Neuron (in vitro differentiated cells): ENCODE measurements at regions not wholly inside any gene's neighbourhood (a gene's known extent, or its start where the extent isn't known, plus 50 kb on each side); places are given as distances from the start of the nearest gene placed in this dataset.

Source experiments
- H2AFZ ChIP-seq: one replicate; pipeline ENCODE4 v1.6.1; 2013; ENCODE audit warnings: low read depth, mild to moderate bottlenecking, inconsistent platforms, low read length, moderate library complexity
- H3K27me3 ChIP-seq: one replicate; pipeline ENCODE4 v1.6.1; 2013; ENCODE audit warnings: low read length; ENCODE audit not compliant: insufficient read depth
- H3K36me3 ChIP-seq: one replicate; pipeline ENCODE4 v1.6.1; 2013; ENCODE audit warnings: low read length; ENCODE audit not compliant: insufficient read depth
- H3K4me1 ChIP-seq: one replicate; pipeline ENCODE4 v1.6.1; 2013; ENCODE audit warnings: low read length; ENCODE audit not compliant: insufficient read depth
- H3K4me3 ChIP-seq: 2 replicates; pipeline ENCODE4 v1.5.1; 2013; ENCODE audit warnings: mild to moderate bottlenecking, low read length, moderate library complexity
- H3K9me3 ChIP-seq: one replicate; pipeline ENCODE4 v1.6.1; 2013; ENCODE audit warnings: low read length

GRCh38 chr13:65875031-65875430 lies 1355.1 kb downstream of the PCDH9 start:
- Histone ChIP-seq H3K4me1 (no peaks in the 10 kb centered on the region), H3K27me3 (no peaks in the 10 kb centered on the region), H3K36me3 (no peaks in the 10 kb centered on the region), H3K4me3 (no peak overlapping the region), H3K9me3 (no peaks in the 10 kb centered on the region), H2AFZ (no peak overlapping the region)

DNA sequence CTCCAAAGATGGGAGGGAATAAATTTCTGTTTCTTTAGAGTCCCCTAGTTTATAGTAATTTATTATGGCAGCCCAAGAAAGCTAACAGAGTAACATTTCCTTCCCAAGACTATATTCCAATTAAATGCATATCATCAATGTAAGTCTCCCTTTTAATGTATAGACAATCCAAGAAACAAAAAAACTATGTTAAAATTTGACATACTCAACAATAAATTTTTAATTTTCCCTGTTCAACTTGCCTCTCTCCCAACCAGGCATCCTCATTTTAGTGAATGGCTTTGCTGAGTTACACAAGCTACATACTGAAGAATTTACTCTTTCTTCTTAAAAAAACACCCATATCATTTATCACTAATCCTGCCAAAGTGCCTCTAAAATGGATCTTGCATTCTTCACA lies 1357.7 kb downstream of the PCDH9 start:
- Histone ChIP-seq H3K4me1 (no peaks in the 10 kb centered on the region), H3K9me3 (no peaks in the 10 kb centered on the region), H3K4me3 (no peak overlapping the region), H2AFZ (no peak overlapping the region), H3K27me3 (no peaks in the 10 kb centered on the region), H3K36me3 (no peaks in the 10 kb centered on the region)

DNA sequence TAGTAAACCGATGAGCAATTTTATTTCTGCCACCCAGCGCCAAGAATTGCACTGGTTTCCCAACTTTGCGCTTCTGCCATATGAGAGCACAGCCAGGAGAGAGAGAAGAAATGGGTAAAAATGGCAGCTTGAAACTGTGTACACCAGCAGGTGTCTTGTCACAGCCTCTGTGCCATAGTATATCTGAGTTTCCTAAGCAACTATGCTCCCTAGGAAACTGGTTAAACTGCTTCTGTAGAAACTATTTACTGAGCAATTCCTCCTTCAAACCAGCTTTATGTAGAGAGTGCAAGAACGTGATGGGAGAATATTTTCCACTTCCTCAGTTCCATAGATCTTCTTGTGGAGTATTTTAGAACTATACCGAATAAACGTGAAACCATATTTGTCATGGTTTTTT lies 1361.3 kb downstream of the PCDH9 start:
- H3K4me1 ChIP-seq = no peaks in the 10 kb centered on the region
- H3K27me3 ChIP-seq = no peaks in the 10 kb centered on the region
- H3K4me3 ChIP-seq = no peak overlapping the region
- no peaks in the 10 kb centered on the region for H3K9me3 ChIP-seq
- H3K36me3 ChIP-seq = no peaks in the 10 kb centered on the region
- no peak overlapping the region for H2AFZ ChIP-seq

DNA sequence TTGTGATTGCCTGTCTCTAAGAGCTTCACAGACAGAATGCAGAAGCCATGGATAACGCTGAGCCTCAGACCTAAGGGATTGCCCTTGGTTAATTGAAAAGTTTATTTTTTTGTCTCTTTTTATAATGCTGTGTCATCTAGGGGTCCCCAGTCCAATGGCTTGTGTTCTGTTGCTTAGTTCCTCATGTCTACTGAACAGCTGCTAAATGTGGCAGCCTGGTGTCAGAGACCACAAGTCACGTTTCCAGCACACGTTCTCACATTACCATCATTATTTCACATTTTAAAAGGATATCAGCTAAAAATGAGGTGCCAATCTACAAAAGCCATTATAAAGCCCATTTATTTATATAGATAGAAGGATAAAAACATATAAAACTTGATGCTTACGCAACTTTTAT lies 1362.0 kb downstream of the PCDH9 start:
- Histone ChIP-seq H3K4me1 (no peaks in the 10 kb centered on the region), H3K9me3 (no peaks in the 10 kb centered on the region), H2AFZ (no peak overlapping the region), H3K36me3 (no peaks in the 10 kb centered on the region), H3K4me3 (no peak overlapping the region), H3K27me3 (no peaks in the 10 kb centered on the region)

- Histone ChIP-seq H3K9me3 (no peaks in the 10 kb centered on the region), H3K4me3 (no peak overlapping the region), H3K4me1 (no peaks in the 10 kb centered on the region), H3K36me3 (no peaks in the 10 kb centered on the region), H2AFZ (no peak overlapping the region), H3K27me3 (no peaks in the 10 kb centered on the region)
Observed at GRCh38 chr13:65866138-65866537, 1364.0 kb downstream of the PCDH9 start.

DNA sequence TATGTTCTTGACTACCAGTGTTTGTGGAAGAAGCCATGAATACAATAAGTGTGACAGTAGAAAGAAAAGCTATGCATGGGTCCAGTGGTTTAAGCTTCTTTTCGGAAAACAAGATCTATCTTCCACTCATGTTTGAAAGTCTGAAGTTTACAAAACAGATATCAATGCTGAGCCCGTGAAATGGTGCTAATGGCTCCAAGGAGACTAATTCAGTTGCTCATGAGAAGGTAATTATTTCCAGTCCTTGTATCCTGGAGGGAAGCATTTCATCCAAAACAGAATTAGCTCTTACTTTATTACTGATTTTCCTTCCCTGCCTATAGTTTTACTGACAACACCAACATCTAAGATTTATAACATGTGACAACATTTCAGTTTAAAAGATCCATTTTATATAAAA lies 1364.9 kb downstream of the PCDH9 start:
- no peaks in the 10 kb centered on the region for H3K4me1 ChIP-seq
- H3K36me3 ChIP-seq = no peaks in the 10 kb centered on the region
- H3K9me3 ChIP-seq = no peaks in the 10 kb centered on the region
- H3K4me3 ChIP-seq = no peak overlapping the region
- no peaks in the 10 kb centered on the region for H3K27me3 ChIP-seq
- H2AFZ ChIP-seq = no peak overlapping the region

GRCh38 chr13:65864039-65864438 lies 1366.1 kb downstream of the PCDH9 start:
- Histone ChIP-seq H3K27me3 (no peaks in the 10 kb centered on the region), H3K4me3 (no peak overlapping the region), H3K36me3 (no peaks in the 10 kb centered on the region), H3K9me3 (no peaks in the 10 kb centered on the region), H3K4me1 (no peaks in the 10 kb centered on the region), H2AFZ (no peak overlapping the region)

GRCh38 chr13:65860306-65860705 lies 1369.8 kb downstream of the PCDH9 start:
- no peaks in the 10 kb centered on the region for H3K9me3 ChIP-seq
- no peak overlapping the region for H3K4me3 ChIP-seq
- no peak overlapping the region for H2AFZ ChIP-seq
- H3K27me3 ChIP-seq = no peaks in the 10 kb centered on the region
- H3K4me1 ChIP-seq = peaks cover 2% of the 10 kb centered on the region
- H3K36me3 ChIP-seq = no peaks in the 10 kb centered on the region

DNA sequence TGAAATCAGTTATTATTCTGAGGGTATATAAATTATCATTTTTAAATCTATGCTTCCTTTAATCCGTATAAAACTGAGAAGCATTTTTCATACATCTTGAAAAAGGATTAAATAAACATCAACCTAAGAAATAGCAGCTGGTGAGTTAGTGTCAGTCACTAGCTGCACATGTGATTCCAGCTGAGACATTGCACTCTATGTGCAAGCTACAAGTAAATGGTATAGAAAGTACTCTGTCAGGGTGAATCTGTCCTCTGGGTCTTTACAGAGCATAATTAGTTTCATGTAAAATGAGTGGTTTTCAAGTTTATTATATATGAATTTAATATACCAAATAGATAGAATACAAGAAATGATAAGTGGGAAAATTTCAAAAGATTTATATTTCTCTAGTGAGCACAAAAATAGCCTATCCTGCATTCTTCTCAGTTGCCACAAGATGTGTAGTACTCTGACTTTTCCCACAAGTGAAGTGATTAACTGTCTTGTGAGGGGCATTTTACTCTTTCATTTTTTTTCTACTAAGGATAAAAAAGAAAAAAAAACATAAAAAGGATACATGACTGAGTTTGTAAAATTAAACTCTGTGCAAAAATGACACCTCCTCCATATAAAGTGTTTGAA lies 1372.1 kb downstream of the PCDH9 start:
- no peaks in the 10 kb centered on the region for H3K36me3 ChIP-seq
- peaks cover 3% of the 10 kb centered on the region for H3K4me1 ChIP-seq
- H3K9me3 ChIP-seq = no peaks in the 10 kb centered on the region
- H3K27me3 ChIP-seq = no peaks in the 10 kb centered on the region
- no peak overlapping the region for H2AFZ ChIP-seq
- H3K4me3 ChIP-seq = no peak overlapping the region

DNA sequence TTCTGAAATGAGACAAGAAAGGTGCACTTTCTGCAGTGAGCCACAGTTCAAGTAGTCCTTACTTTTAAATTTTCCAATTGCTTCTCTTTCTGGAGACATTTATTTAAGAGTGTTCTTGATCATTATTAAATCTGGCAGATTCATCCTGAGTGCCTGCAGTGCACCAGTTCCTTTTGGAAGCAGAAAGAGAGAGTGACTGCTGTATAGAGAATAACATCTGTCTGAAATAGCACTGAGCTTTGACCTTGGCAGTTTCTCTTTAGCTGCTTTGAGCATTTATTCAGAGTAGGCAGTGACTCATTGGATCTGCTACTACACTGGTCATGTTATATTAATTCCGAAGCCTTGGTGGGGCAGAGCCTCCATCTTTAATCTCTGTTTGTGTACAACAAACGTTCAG lies 1373.7 kb downstream of the PCDH9 start:
- Histone ChIP-seq H3K4me3 (no peak overlapping the region), H3K9me3 (no peaks in the 10 kb centered on the region), H3K27me3 (no peaks in the 10 kb centered on the region), H2AFZ (peak overlapping the region; percentile 32), H3K36me3 (no peaks in the 10 kb centered on the region), H3K4me1 (peaks cover 3% of the 10 kb centered on the region)

GRCh38 chr13:65855242-65855805 lies 1374.8 kb downstream of the PCDH9 start:
- Histone ChIP-seq H3K36me3 (no peaks in the 10 kb centered on the region), H3K4me3 (no peak overlapping the region), H3K9me3 (no peaks in the 10 kb centered on the region), H3K27me3 (no peaks in the 10 kb centered on the region), H3K4me1 (peaks cover 3% of the 10 kb centered on the region), H2AFZ (no peak overlapping the region)

- Histone ChIP-seq H3K36me3 (no peaks in the 10 kb centered on the region), H2AFZ (no peak overlapping the region), H3K4me1 (peaks cover 3% of the 10 kb centered on the region), H3K9me3 (no peaks in the 10 kb centered on the region), H3K27me3 (no peaks in the 10 kb centered on the region), H3K4me3 (no peak overlapping the region)
Observed at GRCh38 chr13:65854431-65854830, 1375.7 kb downstream of the PCDH9 start.

GRCh38 chr13:65844266-65844841 lies 1385.8 kb downstream of the PCDH9 start:
- no peak overlapping the region for H2AFZ ChIP-seq
- no peaks in the 10 kb centered on the region for H3K27me3 ChIP-seq
- H3K4me3 ChIP-seq = no peak overlapping the region
- no peaks in the 10 kb centered on the region for H3K9me3 ChIP-seq
- H3K36me3 ChIP-seq = no peaks in the 10 kb centered on the region
- H3K4me1 ChIP-seq = no peaks in the 10 kb centered on the region

DNA sequence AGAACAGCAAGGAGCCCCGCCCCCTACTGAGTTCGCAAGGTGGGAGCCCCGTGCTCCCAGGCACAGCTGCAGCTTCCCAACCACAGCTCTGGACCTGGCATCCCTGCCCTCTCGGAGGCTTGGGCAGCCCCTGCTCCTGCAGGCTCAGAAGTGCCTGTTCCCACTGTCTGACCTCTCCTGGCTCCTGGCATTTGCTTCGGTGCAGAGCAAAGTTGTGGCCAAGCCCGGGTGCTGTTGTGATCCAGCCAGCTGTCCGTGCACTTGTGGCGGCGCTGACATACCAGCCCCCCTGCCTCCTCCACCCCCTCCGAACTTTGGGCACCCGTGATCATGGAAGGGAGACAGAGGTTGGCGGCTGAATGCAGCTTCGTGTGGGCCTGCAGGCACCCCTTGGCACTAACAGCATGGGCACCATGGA lies 1386.8 kb downstream of the PCDH9 start:
- no peaks in the 10 kb centered on the region for H3K9me3 ChIP-seq
- no peaks in the 10 kb centered on the region for H3K27me3 ChIP-seq
- H2AFZ ChIP-seq = no peak overlapping the region
- no peak overlapping the region for H3K4me3 ChIP-seq
- no peaks in the 10 kb centered on the region for H3K4me1 ChIP-seq
- H3K36me3 ChIP-seq = no peaks in the 10 kb centered on the region
